SK-N-SH treated with all-trans-retinoic acid at 6 μM for 48 hours (cell line): ENCODE measurements at regions not wholly inside any gene's neighbourhood (a gene's known extent, or its start where the extent isn't known, plus 50 kb on each side); places are given as distances from the start of the nearest gene placed in this dataset.

Experiments used
- ATAC-seq: fragments of 200-7000 bp; cut with Tn5 transposase; 3 replicates; pipeline ENCODE4 v1.9.1; 2020; ENCODE audit warnings: mild to moderate bottlenecking, moderate library complexity
- ARNTL ChIP-seq: fragments of 450-650 bp; formaldehyde crosslinking; IDR thresholded peaks from 2 replicates; pipeline ENCODE4 v1.5.0; 2020; ENCODE audit warnings: low read depth, mild to moderate bottlenecking, moderate library complexity, borderline replicate concordance
- BACH2 ChIP-seq: fragments of 250-450 bp; sonication (Bioruptor Pico); IDR thresholded peaks from 2 replicates; pipeline ENCODE4 v1.9.0; 2021; ENCODE audit warnings: mild to moderate bottlenecking, borderline replicate concordance
- CSDC2 ChIP-seq: fragments of 250-450 bp; sonication (Bioruptor Pico); IDR thresholded peaks from 2 replicates; pipeline ENCODE4 v1.5.0; 2020; ENCODE audit warnings: mild to moderate bottlenecking, moderate library complexity
- ESRRG ChIP-seq: fragments of 250-450 bp; sonication (Bioruptor Pico); IDR thresholded peaks from 2 replicates; pipeline ENCODE4 v1.6.1; 2021; ENCODE audit warnings: mild to moderate bottlenecking
- GLIS3 ChIP-seq: fragments of 250-450 bp; sonication (Bioruptor Pico); IDR thresholded peaks from 2 replicates; pipeline ENCODE4 v1.5.0; 2020; ENCODE audit warnings: mild to moderate bottlenecking, moderate library complexity
- ISL1 ChIP-seq: fragments of 250-450 bp; sonication (Bioruptor Pico); IDR thresholded peaks from 2 replicates; pipeline ENCODE4 v2.1.2; 2022; ENCODE audit warnings: mild to moderate bottlenecking, moderate library complexity
- OSR1 ChIP-seq: fragments of 250-450 bp; sonication (Bioruptor Pico); IDR thresholded peaks from 2 replicates; pipeline ENCODE4 v1.8.0; 2022; ENCODE audit warnings: moderate library complexity, mild to moderate bottlenecking, inconsistent platforms
- RARB ChIP-seq: fragments of 250-450 bp; sonication (Bioruptor Pico); IDR thresholded peaks from 2 replicates; pipeline ENCODE4 v1.8.0; 2021; ENCODE audit warnings: mild to moderate bottlenecking, moderate library complexity
- TCF4 ChIP-seq: fragments of 250-450 bp; sonication (Bioruptor Pico); IDR thresholded peaks from 2 replicates; pipeline ENCODE4 v1.8.0; 2021; ENCODE audit warnings: mild to moderate bottlenecking, moderate library complexity, borderline replicate concordance
- TOX ChIP-seq: fragments of 250-450 bp; sonication (Bioruptor Pico); IDR thresholded peaks from 2 replicates; pipeline ENCODE4 v1.8.0; 2021; ENCODE audit warnings: mild to moderate bottlenecking, moderate library complexity, borderline replicate concordance
- ZC3H10 ChIP-seq: fragments of 250-450 bp; sonication (Bioruptor Pico); IDR thresholded peaks from 2 replicates; pipeline ENCODE4 v1.5.1; 2021; ENCODE audit warnings: mild to moderate bottlenecking, moderate library complexity
- ZFP3 ChIP-seq: fragments of 250-450 bp; sonication (Bioruptor Pico); IDR thresholded peaks from 2 replicates; pipeline ENCODE4 v1.5.0; 2020; ENCODE audit warnings: mild to moderate bottlenecking, moderate library complexity
- ZFP30 ChIP-seq: fragments of 450-650 bp; formaldehyde crosslinking; IDR thresholded peaks from 2 replicates; pipeline ENCODE4 v1.5.0; 2022; ENCODE audit warnings: mild to moderate bottlenecking, moderate library complexity
- ZNF565 ChIP-seq: fragments of 450-650 bp; formaldehyde crosslinking; conservative IDR thresholded peaks from 2 replicates; pipeline ENCODE4 v1.5.0; 2020; ENCODE audit warnings: low read depth, mild to moderate bottlenecking, moderate library complexity
- ZNF70 ChIP-seq: fragments of 450-650 bp; formaldehyde crosslinking; IDR thresholded peaks from 2 replicates; pipeline ENCODE4 v1.5.0; 2020; ENCODE audit warnings: mild to moderate bottlenecking, moderate library complexity
- ZNF8 ChIP-seq: fragments of 450-650 bp; formaldehyde crosslinking; IDR thresholded peaks from 2 replicates; pipeline ENCODE4 v1.5.0; 2020; ENCODE audit warnings: mild to moderate bottlenecking, moderate library complexity
- TF ChIP-seq, protein P1 (sequence below): fragments of 250-450 bp; sonication (Bioruptor Pico); IDR thresholded peaks from 2 replicates; pipeline ENCODE4 v1.5.1; 2020; ENCODE audit warnings: low read depth, mild to moderate bottlenecking, moderate library complexity
- TF ChIP-seq, protein P2 (sequence below): fragments of 250-450 bp; sonication (Bioruptor Pico); IDR thresholded peaks from 2 replicates; pipeline ENCODE4 v1.5.0; 2020; ENCODE audit warnings: mild to moderate bottlenecking, moderate library complexity
- TF ChIP-seq, protein P3 (sequence below): fragments of 250-450 bp; sonication (Bioruptor Pico); IDR thresholded peaks from 2 replicates; pipeline ENCODE4 v1.8.0; 2020; ENCODE audit warnings: mild to moderate bottlenecking, moderate library complexity, borderline replicate concordance
- TF ChIP-seq, protein P4 (sequence below): fragments of 250-450 bp; sonication (Bioruptor Pico); IDR thresholded peaks from 2 replicates; pipeline ENCODE4 v1.5.1; 2021; ENCODE audit warnings: mild to moderate bottlenecking, moderate library complexity

DNA sequence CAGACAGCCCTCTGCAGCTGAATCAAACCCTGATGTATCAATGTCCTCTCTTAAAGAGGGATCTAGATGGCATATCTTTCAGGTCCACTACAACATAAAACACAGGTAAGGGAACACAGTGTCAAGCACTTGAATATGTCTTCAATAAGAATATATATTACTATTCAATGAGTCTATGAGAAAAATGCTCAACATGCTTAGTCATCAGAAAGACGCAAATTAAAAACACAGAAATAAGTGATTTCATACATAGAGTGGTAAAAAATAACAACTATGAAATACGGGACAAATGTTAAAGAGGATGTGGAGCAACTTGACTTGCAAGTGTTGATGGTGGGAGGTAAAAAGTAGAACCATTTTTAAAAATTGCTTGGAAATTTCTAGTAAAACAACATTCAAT, 544.6 kb upstream of the HS3ST1 start:
- TF ChIP-seq, protein P1, sequence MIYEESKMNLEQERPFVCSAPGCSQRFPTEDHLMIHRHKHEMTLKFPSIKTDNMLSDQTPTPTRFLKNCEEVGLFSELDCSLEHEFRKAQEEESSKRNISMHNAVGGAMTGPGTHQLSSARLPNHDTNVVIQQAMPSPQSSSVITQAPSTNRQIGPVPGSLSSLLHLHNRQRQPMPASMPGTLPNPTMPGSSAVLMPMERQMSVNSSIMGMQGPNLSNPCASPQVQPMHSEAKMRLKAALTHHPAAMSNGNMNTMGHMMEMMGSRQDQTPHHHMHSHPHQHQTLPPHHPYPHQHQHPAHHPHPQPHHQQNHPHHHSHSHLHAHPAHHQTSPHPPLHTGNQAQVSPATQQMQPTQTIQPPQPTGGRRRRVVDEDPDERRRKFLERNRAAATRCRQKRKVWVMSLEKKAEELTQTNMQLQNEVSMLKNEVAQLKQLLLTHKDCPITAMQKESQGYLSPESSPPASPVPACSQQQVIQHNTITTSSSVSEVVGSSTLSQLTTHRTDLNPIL = no peak
- TF ChIP-seq, protein P2, sequence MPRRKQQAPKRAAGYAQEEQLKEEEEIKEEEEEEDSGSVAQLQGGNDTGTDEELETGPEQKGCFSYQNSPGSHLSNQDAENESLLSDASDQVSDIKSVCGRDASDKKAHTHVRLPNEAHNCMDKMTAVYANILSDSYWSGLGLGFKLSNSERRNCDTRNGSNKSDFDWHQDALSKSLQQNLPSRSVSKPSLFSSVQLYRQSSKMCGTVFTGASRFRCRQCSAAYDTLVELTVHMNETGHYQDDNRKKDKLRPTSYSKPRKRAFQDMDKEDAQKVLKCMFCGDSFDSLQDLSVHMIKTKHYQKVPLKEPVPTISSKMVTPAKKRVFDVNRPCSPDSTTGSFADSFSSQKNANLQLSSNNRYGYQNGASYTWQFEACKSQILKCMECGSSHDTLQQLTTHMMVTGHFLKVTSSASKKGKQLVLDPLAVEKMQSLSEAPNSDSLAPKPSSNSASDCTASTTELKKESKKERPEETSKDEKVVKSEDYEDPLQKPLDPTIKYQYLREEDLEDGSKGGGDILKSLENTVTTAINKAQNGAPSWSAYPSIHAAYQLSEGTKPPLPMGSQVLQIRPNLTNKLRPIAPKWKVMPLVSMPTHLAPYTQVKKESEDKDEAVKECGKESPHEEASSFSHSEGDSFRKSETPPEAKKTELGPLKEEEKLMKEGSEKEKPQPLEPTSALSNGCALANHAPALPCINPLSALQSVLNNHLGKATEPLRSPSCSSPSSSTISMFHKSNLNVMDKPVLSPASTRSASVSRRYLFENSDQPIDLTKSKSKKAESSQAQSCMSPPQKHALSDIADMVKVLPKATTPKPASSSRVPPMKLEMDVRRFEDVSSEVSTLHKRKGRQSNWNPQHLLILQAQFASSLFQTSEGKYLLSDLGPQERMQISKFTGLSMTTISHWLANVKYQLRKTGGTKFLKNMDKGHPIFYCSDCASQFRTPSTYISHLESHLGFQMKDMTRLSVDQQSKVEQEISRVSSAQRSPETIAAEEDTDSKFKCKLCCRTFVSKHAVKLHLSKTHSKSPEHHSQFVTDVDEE (CRISPR knock-in tag) = no peak
- TF ChIP-seq TOX (CRISPR knock-in tag) = no peak
- TF ChIP-seq ZNF565 = no peak
- TF ChIP-seq OSR1 (CRISPR knock-in tag) = no peak
- TF ChIP-seq BACH2 (CRISPR knock-in tag) = no peak
- TF ChIP-seq ZFP30 (CRISPR knock-in tag) = no peak
- TF ChIP-seq, protein P3, sequence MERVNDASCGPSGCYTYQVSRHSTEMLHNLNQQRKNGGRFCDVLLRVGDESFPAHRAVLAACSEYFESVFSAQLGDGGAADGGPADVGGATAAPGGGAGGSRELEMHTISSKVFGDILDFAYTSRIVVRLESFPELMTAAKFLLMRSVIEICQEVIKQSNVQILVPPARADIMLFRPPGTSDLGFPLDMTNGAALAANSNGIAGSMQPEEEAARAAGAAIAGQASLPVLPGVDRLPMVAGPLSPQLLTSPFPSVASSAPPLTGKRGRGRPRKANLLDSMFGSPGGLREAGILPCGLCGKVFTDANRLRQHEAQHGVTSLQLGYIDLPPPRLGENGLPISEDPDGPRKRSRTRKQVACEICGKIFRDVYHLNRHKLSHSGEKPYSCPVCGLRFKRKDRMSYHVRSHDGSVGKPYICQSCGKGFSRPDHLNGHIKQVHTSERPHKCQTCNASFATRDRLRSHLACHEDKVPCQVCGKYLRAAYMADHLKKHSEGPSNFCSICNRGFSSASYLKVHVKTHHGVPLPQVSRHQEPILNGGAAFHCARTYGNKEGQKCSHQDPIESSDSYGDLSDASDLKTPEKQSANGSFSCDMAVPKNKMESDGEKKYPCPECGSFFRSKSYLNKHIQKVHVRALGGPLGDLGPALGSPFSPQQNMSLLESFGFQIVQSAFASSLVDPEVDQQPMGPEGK (CRISPR knock-in tag) = no peak
- no peak for TF ChIP-seq TCF4 (CRISPR knock-in tag)
- no peak for TF ChIP-seq ZC3H10
- no peak for TF ChIP-seq CSDC2
- TF ChIP-seq, all 23 proteins: peak for 0
- ATAC-seq = no peak

DNA sequence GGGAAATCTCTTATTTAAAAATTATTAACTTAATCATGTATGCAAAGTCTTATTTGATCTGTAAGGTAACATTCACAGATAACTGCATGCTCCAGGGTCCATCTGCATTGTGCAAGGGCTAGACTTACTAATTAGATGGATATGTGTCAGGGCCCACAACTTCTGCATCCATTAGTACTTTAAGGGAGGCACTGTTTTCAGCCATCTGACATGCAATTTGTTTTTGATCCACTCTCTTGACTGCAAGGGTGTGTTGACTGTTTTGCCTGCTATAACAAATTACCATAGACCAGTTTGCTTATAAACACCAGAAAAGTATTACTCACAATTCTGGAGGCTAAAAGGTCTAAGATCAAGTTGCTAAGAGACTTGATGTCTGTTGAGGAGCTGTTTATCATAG, 542.1 kb upstream of the HS3ST1 start:
- TF ChIP-seq ZNF565 (no peak), TOX (CRISPR knock-in tag) (no peak), RARB (no peak), GLIS3 (CRISPR knock-in tag) (no peak), CSDC2 (no peak), ZNF8 (no peak), ZNF70 (no peak), OSR1 (CRISPR knock-in tag) (no peak), ESRRG (CRISPR knock-in tag) (no peak), ISL1 (no peak), ZFP3 (CRISPR knock-in tag) (no peak), ARNTL (CRISPR knock-in tag) (no peak)
- TF ChIP-seq, protein P1 = no peak
- TF ChIP-seq, protein P3 (CRISPR knock-in tag) = no peak
- TF ChIP-seq, protein P4, sequence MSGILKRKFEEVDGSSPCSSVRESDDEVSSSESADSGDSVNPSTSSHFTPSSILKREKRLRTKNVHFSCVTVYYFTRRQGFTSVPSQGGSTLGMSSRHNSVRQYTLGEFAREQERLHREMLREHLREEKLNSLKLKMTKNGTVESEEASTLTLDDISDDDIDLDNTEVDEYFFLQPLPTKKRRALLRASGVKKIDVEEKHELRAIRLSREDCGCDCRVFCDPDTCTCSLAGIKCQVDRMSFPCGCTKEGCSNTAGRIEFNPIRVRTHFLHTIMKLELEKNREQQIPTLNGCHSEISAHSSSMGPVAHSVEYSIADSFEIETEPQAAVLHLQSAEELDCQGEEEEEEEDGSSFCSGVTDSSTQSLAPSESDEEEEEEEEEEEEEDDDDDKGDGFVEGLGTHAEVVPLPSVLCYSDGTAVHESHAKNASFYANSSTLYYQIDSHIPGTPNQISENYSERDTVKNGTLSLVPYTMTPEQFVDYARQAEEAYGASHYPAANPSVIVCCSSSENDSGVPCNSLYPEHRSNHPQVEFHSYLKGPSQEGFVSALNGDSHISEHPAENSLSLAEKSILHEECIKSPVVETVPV = no peak
- TF ChIP-seq, protein P2 (CRISPR knock-in tag) = no peak
- no peak for ATAC-seq
